Neural cell (in vitro differentiated cells): ENCODE measurements at regions not wholly inside any gene's neighbourhood (a gene's known extent, or its start where the extent isn't known, plus 50 kb on each side); places are given as distances from the start of the nearest gene placed in this dataset.

Experiments used
- H2AFZ ChIP-seq: fragments of 200-600, 300-800 bp; sonication (generic), shearing (Covaris generic); 2 replicates; pipeline ENCODE4 v1.6.0; 2014; ENCODE audit warnings: low read depth, mild to moderate bottlenecking, antibody characterized with exemption, low read length, moderate library complexity
- H3F3A ChIP-seq: fragments of 200-600 bp; shearing (Covaris generic); 2 replicates; pipeline ENCODE4 v1.6.1; 2016; ENCODE audit warnings: mild to moderate bottlenecking, moderate library complexity, mixed read lengths, antibody characterized with exemption, low read length; ENCODE audit not compliant: insufficient read depth, poor library complexity, severe bottlenecking
- H3K27ac ChIP-seq: fragments of 200-600, 300-800 bp; sonication (generic), shearing (Covaris generic); 2 replicates; pipeline ENCODE4 v1.5.1; 2014; ENCODE audit warnings: mild to moderate bottlenecking, low read length, moderate library complexity
- H3K27me3 ChIP-seq: fragments of 300-800, 200-600 bp; sonication (generic), shearing (Covaris generic); 2 replicates; pipeline ENCODE4 v1.6.0; 2014; ENCODE audit warnings: mild to moderate bottlenecking, low read depth, low read length, moderate library complexity; ENCODE audit not compliant: insufficient read depth
- H3K36me3 ChIP-seq: fragments of 300-800, 200-600 bp; sonication (generic), shearing (Covaris generic); 2 replicates; pipeline ENCODE4 v1.5.1; 2014; ENCODE audit warnings: mild to moderate bottlenecking, antibody characterized with exemption, low read length, moderate library complexity; ENCODE audit not compliant: insufficient read depth
- H3K4me2 ChIP-seq: fragments of 300-800, 200-600 bp; sonication (generic), shearing (Covaris generic); 2 replicates; pipeline ENCODE4 v1.6.0; 2014; ENCODE audit warnings: mild to moderate bottlenecking, low read length
- H3K4me3 ChIP-seq: fragments of 300-800, 200-600 bp; sonication (generic), shearing (Covaris generic); 2 replicates; pipeline ENCODE4 v1.5.1; 2014; ENCODE audit warnings: mild to moderate bottlenecking, low read length, moderate library complexity
- H3K79me2 ChIP-seq: fragments of 200-600 bp; shearing (Covaris generic); replicated peaks from 2 replicates; pipeline ENCODE4 v1.6.0; 2014; ENCODE audit warnings: mild to moderate bottlenecking, low read length, moderate library complexity; ENCODE audit not compliant: insufficient read depth
- H3K9ac ChIP-seq: fragments of 300-800, 200-600 bp; sonication (generic), shearing (Covaris generic); 2 replicates; pipeline ENCODE4 v1.6.1; 2016; ENCODE audit warnings: mild to moderate bottlenecking, low read length, mixed read lengths
- H3K9me2 ChIP-seq: fragments of 200-600 bp; shearing (Covaris generic); 2 replicates; pipeline ENCODE4 v1.6.1; 2016; ENCODE audit warnings: mild to moderate bottlenecking, low read length, mixed read lengths; ENCODE audit not compliant: insufficient read depth
- H3K9me3 ChIP-seq: fragments of 200-600, 300-800 bp; sonication (generic), shearing (Covaris generic); 2 replicates; pipeline ENCODE4 v1.6.1; 2016; ENCODE audit warnings: mild to moderate bottlenecking, mixed run types, low read length, moderate library complexity, mixed read lengths
- H4K20me1 ChIP-seq: fragments of 200-600 bp; shearing (Covaris generic); 2 replicates; pipeline ENCODE4 v1.6.1; 2016; ENCODE audit warnings: mild to moderate bottlenecking, mixed run types; ENCODE audit not compliant: insufficient read depth
- CTCF ChIP-seq: fragments of 450-650 bp; IDR thresholded peaks from 2 replicates; pipeline ENCODE4 v1.5.1; 2014; ENCODE audit warnings: antibody characterized with exemption, mild to moderate bottlenecking, moderate library complexity; ENCODE audit not compliant: poor library complexity, severe bottlenecking
- EP300 ChIP-seq: fragments of 450-650 bp; conservative IDR thresholded peaks from 2 replicates; pipeline ENCODE4 v1.6.1; 2014; ENCODE audit warnings: antibody characterized with exemption, mild to moderate bottlenecking, moderate library complexity; ENCODE audit not compliant: poor library complexity, severe bottlenecking
- EZH2 ChIP-seq: fragments of 200-600, 300-800 bp; shearing (Covaris generic), sonication (generic); IDR thresholded peaks from 2 replicates; pipeline ENCODE4 v1.6.1; 2014; ENCODE audit warnings: antibody characterized with exemption, low read length, borderline replicate concordance, mild to moderate bottlenecking; ENCODE audit not compliant: insufficient read depth, poor library complexity, severe bottlenecking
- MXI1 ChIP-seq: fragments of 450-650 bp; conservative IDR thresholded peaks from 2 replicates; pipeline ENCODE4 v1.6.1; 2014; ENCODE audit warnings: antibody characterized with exemption, mild to moderate bottlenecking; ENCODE audit not compliant: poor library complexity, severe bottlenecking
- POLR2AphosphoS5 ChIP-seq: IDR thresholded peaks from 2 replicates; pipeline ENCODE4 v1.6.1; 2012
- RAD21 ChIP-seq: fragments of 450-650 bp; conservative IDR thresholded peaks from 2 replicates; pipeline ENCODE4 v1.6.1; 2014; ENCODE audit warnings: antibody characterized with exemption, mild to moderate bottlenecking, moderate library complexity
- REST ChIP-seq: IDR thresholded peaks from 2 replicates; pipeline ENCODE4 v1.6.1; 2012; ENCODE audit warnings: borderline replicate concordance
- SMC3 ChIP-seq: fragments of 450-650 bp; conservative IDR thresholded peaks from 2 replicates; pipeline ENCODE4 v1.6.1; 2014; ENCODE audit warnings: antibody characterized with exemption, mild to moderate bottlenecking, moderate library complexity; ENCODE audit not compliant: poor library complexity
- TAF1 ChIP-seq: IDR thresholded peaks from 2 replicates; pipeline ENCODE4 v1.6.1; 2012; ENCODE audit warnings: low read depth

GRCh38 chr9:21579743-21580142, 97.6 kb upstream of the IFNE start:
- Histone ChIP-seq H4K20me1 (no peaks in the 10 kb centered on the region), H3F3A (no peaks in the 10 kb centered on the region), H3K9ac (no peak overlapping the region), H3K36me3 (no peaks in the 10 kb centered on the region), H3K4me2 (no peak overlapping the region), H2AFZ (no peak overlapping the region), H3K27ac (no peak overlapping the region), H3K9me3 (no peaks in the 10 kb centered on the region), H3K9me2 (no peaks in the 10 kb centered on the region), H3K79me2 (no peaks in the 10 kb centered on the region), H3K27me3 (no peaks in the 10 kb centered on the region), H3K4me3 (no peak overlapping the region)
- TF ChIP-seq TAF1 (no peak), RAD21 (no peak), POLR2AphosphoS5 (no peak), SMC3 (no peak), EP300 (no peak), EZH2 (no peak), CTCF (no peak), REST (no peak)

- no peaks in the 10 kb centered on the region for H4K20me1 ChIP-seq
- H3K9me2 ChIP-seq: no peaks in the 10 kb centered on the region
- no peaks in the 10 kb centered on the region for H3K36me3 ChIP-seq
- no peak overlapping the region for H3K4me3 ChIP-seq
- H3K27ac ChIP-seq: no peak overlapping the region
- H3K27me3 ChIP-seq: no peaks in the 10 kb centered on the region
- no peaks in the 10 kb centered on the region for H3K79me2 ChIP-seq
- no peak overlapping the region for H3K4me2 ChIP-seq
- TF ChIP-seq MXI1 (no peak), REST (no peak), EZH2 (no peak), EP300 (no peak), POLR2AphosphoS5 (no peak), CTCF (no peak), SMC3 (no peak), RAD21 (no peak), TAF1 (no peak)
- H2AFZ ChIP-seq: no peak overlapping the region
- H3F3A ChIP-seq: no peaks in the 10 kb centered on the region
- no peaks in the 10 kb centered on the region for H3K9me3 ChIP-seq
- no peak overlapping the region for H3K9ac ChIP-seq
Measured at GRCh38 chr9:21580636-21581378, 98.7 kb upstream of the IFNE start.
